H1 (cell line): ENCODE measurements at regions not wholly inside any gene's neighbourhood (a gene's known extent, or its start where the extent isn't known, plus 50 kb on each side); places are given as distances from the start of the nearest gene placed in this dataset.

Experiments used
- NRF1 ChIP-seq: IDR thresholded peaks from 2 replicates; pipeline ENCODE4 v1.6.1; 2011; ENCODE audit warnings: mild to moderate bottlenecking, low read depth, low read length, improper control_type of control experiment
- PHF8 ChIP-seq: fragments of 200-600 bp; sonication (generic); conservative IDR thresholded peaks from 2 replicates; pipeline ENCODE4 v1.7.1; 2012; ENCODE audit warnings: low read depth, mild to moderate bottlenecking, inconsistent platforms, low read length, moderate library complexity
- POU5F1 ChIP-seq: IDR thresholded peaks from 2 replicates; pipeline ENCODE4 v1.6.1; 2011; ENCODE audit warnings: low read depth, mild to moderate bottlenecking, low read length, moderate library complexity
- RXRA ChIP-seq: IDR thresholded peaks from 2 replicates; pipeline ENCODE4 v1.6.1; 2011; ENCODE audit warnings: low read depth, mild to moderate bottlenecking, low read length, moderate library complexity; ENCODE audit not compliant: insufficient read depth
- SP4 ChIP-seq: IDR thresholded peaks from 2 replicates; pipeline ENCODE4 v1.6.1; 2012; ENCODE audit warnings: low read length, inconsistent platforms
- TCF12 ChIP-seq: IDR thresholded peaks from 2 replicates; pipeline ENCODE4 v1.6.1; 2011; ENCODE audit warnings: low read depth, mild to moderate bottlenecking, low read length
- TEAD4 ChIP-seq: IDR thresholded peaks from 2 replicates; pipeline ENCODE4 v1.6.1; 2012; ENCODE audit warnings: low read depth, low read length, inconsistent platforms, mixed read lengths
- TF ChIP-seq, protein P1 (sequence below), 3 experiments: IDR thresholded peaks; 1 replicate in 2 of 3; 2 replicates in 1 of 3; pipeline versions ENCODE4 v1.5.1 to v1.6.1; 2011; ENCODE audit warnings: low read length in 3 of 3, mild to moderate bottlenecking in 3 of 3, inconsistent platforms in 2 of 3, low read depth in 1 of 3, moderate library complexity in 1 of 3; ENCODE audit not compliant: insufficient read depth in 1 of 3; ENCODE audit errors: control extremely low read depth in 1 of 3
- TF ChIP-seq, protein P2 (sequence below): IDR thresholded peaks from 2 replicates; pipeline ENCODE4 v1.6.1; 2012; ENCODE audit warnings: inconsistent platforms

DNA sequence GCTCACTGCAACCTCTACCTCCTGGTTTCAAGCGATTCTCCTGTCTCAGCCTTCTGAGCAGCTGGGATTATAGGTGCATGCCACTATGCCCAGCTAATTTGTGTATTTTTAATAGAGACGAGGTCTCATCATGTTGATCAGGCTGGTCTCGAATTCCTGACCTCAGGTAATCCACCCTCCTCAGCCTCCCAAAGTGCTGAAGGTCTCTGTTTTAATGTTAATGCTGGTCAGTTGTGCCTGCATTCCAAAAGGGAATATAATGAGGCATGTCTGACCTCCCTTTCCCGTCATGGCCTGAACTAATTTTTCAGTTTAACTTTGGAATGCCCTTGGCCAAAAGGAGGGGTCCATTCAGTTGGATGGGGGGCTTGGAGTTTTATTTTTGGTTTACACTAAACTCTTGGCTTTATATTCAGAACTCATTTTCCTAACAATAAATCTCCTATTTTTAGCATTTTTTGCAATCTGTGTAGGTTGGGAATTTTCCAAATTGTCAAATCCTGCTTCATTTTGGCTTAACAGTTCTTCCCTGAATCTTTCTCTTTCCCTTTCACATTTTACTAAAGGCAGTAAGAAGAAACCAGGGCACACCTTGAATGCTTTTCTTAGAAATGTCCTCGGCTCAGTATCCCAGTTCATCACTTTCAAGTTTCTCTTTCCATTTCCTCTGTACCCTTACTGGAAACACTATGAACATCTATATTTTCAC lies 1175.5 kb downstream of the MAT2B start (continued):
- TF ChIP-seq TEAD4, result no peak
- TF ChIP-seq, protein P1, sequence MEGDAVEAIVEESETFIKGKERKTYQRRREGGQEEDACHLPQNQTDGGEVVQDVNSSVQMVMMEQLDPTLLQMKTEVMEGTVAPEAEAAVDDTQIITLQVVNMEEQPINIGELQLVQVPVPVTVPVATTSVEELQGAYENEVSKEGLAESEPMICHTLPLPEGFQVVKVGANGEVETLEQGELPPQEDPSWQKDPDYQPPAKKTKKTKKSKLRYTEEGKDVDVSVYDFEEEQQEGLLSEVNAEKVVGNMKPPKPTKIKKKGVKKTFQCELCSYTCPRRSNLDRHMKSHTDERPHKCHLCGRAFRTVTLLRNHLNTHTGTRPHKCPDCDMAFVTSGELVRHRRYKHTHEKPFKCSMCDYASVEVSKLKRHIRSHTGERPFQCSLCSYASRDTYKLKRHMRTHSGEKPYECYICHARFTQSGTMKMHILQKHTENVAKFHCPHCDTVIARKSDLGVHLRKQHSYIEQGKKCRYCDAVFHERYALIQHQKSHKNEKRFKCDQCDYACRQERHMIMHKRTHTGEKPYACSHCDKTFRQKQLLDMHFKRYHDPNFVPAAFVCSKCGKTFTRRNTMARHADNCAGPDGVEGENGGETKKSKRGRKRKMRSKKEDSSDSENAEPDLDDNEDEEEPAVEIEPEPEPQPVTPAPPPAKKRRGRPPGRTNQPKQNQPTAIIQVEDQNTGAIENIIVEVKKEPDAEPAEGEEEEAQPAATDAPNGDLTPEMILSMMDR (IDR thresholded peaks at IDR 0.05; ENCODE audit: control extremely low read depth in 1 of 3, insufficient read depth in 1 of 3, low read depth in 1 of 3, low read length in 3 of 3), result no peak
- no peak for TF ChIP-seq POU5F1
- TF ChIP-seq NRF1, result no peak
- no peak for TF ChIP-seq RXRA
- TF ChIP-seq, protein P2, sequence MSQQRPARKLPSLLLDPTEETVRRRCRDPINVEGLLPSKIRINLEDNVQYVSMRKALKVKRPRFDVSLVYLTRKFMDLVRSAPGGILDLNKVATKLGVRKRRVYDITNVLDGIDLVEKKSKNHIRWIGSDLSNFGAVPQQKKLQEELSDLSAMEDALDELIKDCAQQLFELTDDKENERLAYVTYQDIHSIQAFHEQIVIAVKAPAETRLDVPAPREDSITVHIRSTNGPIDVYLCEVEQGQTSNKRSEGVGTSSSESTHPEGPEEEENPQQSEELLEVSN, result no peak
- TF ChIP-seq TCF12, result no peak
- no peak for TF ChIP-seq PHF8
- TF ChIP-seq SP4, result no peak
